ENCODE measurements at regions not wholly inside any gene's neighbourhood (a gene's known extent, or its start where the extent isn't known, plus 50 kb on each side); places are given as distances from the start of the nearest gene placed in this dataset.

- TF ChIP-seq ZNF384 (IDR thresholded peaks at IDR 0.05) (no peak), HDGF (IDR thresholded peaks at IDR 0.05; ENCODE audit: borderline replicate concordance) (no peak), SP1 (IDR thresholded peaks at IDR 0.05) (no peak), ELF4 (IDR thresholded peaks at IDR 0.05) (no peak), TARDBP (IDR thresholded peaks at IDR 0.05) (no peak), BHLHE40 (IDR thresholded peaks at IDR 0.05; ENCODE audit: borderline replicate concordance) (no peak)
Measured at GRCh38 chr7:120186688-120187087, 86.3 kb upstream of the KCND2 start.
